ENCODE measurements at regions not wholly inside any gene's neighbourhood (a gene's known extent, or its start where the extent isn't known, plus 50 kb on each side); places are given as distances from the start of the nearest gene placed in this dataset.

- ChIA-PET RAD21 (ENCODE audit: unreplicated experiment) (no interaction called here), POLR2A (no interaction called here), SMC1A (ENCODE audit: uncharacterized antibody, unreplicated experiment) (no interaction called here), CTCF (no interaction called here)
- Histone ChIP-seq H3K27ac (ENCODE audit: control insufficient read depth, insufficient read depth) (no peak overlapping the region), H2AFZ (ENCODE audit: control insufficient read depth, low read depth, low read length) (no peak overlapping the region), H3K9ac (ENCODE audit: control insufficient read depth, insufficient read depth, low read length) (no peak overlapping the region), H3K4me1 (ENCODE audit: control insufficient read depth, insufficient read depth, low read length) (no peaks in the 10 kb centered on the region), H3K4me3 (no peak overlapping the region), H3K27me3 (replicated peaks in 1 of 2; ENCODE audit: control insufficient read depth in 2 of 2, insufficient read depth in 2 of 2, low read length in 1 of 2) (no peaks in the 10 kb centered on the region), H4K20me1 (ENCODE audit: control insufficient read depth, insufficient read depth) (no peaks in the 10 kb centered on the region), H3K36me3 (ENCODE audit: control insufficient read depth in 2 of 2, insufficient read depth in 2 of 2, low read length in 1 of 2) (no peaks in the 10 kb centered on the region), H3K79me2 (ENCODE audit: control insufficient read depth, insufficient read depth, low read length) (no peaks in the 10 kb centered on the region), H3K4me2 (ENCODE audit: control insufficient read depth, insufficient read depth) (no peak overlapping the region), H3K9me3 (replicated peaks; ENCODE audit: control insufficient read depth, insufficient read depth, low read length) (no peaks in the 10 kb centered on the region)
- no peak for ATAC-seq
- in situ Hi-C loops (cut with MboI) = no loop called here
- BruUV-seq (replicated peaks) = no TSS peak
- TF ChIP-seq MTA3 (IDR thresholded peaks at IDR 0.05; ENCODE audit: borderline replicate concordance, low read length) (no peak), TCF3 (IDR thresholded peaks at IDR 0.05; ENCODE audit: borderline replicate concordance, insufficient read depth, low read depth, low read length) (no peak), ZNF217 (IDR thresholded peaks at IDR 0.05) (no peak), HDGF (IDR thresholded peaks at IDR 0.05) (no peak), KLF5 (IDR thresholded peaks at IDR 0.05; ENCODE audit: partially characterized antibody) (no peak), ZNF24 (IDR thresholded peaks at IDR 0.05) (no peak), SREBF2 (IDR thresholded peaks at IDR 0.05; ENCODE audit: low read length) (no peak), SRF (IDR thresholded peaks at IDR 0.05; ENCODE audit: low read depth in 2 of 2, low read length in 2 of 2) (no peak), NRF1 (conservative IDR thresholded peaks at IDR 0.05; ENCODE audit: low read depth, low read length) (no peak), POLR2A (IDR thresholded peaks at IDR 0.05; ENCODE audit: low read depth, low read length) (no peak), RAD51 (IDR thresholded peaks at IDR 0.05) (no peak)
- TF ChIP-seq, protein P1, sequence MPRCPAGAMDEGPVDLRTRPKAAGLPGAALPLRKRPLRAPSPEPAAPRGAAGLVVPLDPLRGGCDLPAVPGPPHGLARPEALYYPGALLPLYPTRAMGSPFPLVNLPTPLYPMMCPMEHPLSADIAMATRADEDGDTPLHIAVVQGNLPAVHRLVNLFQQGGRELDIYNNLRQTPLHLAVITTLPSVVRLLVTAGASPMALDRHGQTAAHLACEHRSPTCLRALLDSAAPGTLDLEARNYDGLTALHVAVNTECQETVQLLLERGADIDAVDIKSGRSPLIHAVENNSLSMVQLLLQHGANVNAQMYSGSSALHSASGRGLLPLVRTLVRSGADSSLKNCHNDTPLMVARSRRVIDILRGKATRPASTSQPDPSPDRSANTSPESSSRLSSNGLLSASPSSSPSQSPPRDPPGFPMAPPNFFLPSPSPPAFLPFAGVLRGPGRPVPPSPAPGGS (IDR thresholded peaks at IDR 0.05; ENCODE audit: borderline replicate concordance, insufficient read depth, low read depth, low read length, poor library complexity, severe bottlenecking) = no peak
- no peak for DNase-seq (ENCODE audit: low read depth, low spot score)
- FAIRE-seq = no peak
- intact Hi-C loops (cut with micrococcal nuclease; ENCODE audit: unreplicated experiment) = no loop called here
Observed at GRCh38 chr2:126419403-126419802, 236.6 kb upstream of the GYPC start.

Data from GM12878 (cell line).